ENCODE measurements at regions not wholly inside any gene's neighbourhood (a gene's known extent, or its start where the extent isn't known, plus 50 kb on each side); places are given as distances from the start of the nearest gene placed in this dataset.

- no peak overlapping the region for H3K4me3 ChIP-seq (replicated peaks; ENCODE audit: low read depth, low read length)
- DNase-seq (ENCODE audit: extremely low read depth, low read depth): no peak
- TF ChIP-seq, protein P1, sequence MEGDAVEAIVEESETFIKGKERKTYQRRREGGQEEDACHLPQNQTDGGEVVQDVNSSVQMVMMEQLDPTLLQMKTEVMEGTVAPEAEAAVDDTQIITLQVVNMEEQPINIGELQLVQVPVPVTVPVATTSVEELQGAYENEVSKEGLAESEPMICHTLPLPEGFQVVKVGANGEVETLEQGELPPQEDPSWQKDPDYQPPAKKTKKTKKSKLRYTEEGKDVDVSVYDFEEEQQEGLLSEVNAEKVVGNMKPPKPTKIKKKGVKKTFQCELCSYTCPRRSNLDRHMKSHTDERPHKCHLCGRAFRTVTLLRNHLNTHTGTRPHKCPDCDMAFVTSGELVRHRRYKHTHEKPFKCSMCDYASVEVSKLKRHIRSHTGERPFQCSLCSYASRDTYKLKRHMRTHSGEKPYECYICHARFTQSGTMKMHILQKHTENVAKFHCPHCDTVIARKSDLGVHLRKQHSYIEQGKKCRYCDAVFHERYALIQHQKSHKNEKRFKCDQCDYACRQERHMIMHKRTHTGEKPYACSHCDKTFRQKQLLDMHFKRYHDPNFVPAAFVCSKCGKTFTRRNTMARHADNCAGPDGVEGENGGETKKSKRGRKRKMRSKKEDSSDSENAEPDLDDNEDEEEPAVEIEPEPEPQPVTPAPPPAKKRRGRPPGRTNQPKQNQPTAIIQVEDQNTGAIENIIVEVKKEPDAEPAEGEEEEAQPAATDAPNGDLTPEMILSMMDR (IDR thresholded peaks at IDR 0.05; ENCODE audit: low read depth, low read length, missing control alignments): no peak
Observed at GRCh38 chr10:108454224-108454623, 1289.7 kb upstream of the SORCS1 start.

GRCh38 chr10:108453166-108453565, 1288.7 kb upstream of the SORCS1 start:
- TF ChIP-seq, protein P1 (IDR thresholded peaks at IDR 0.05; ENCODE audit: low read depth, low read length, missing control alignments): no peak
- H3K4me3 ChIP-seq (replicated peaks; ENCODE audit: low read depth, low read length): no peak overlapping the region
- no peak for DNase-seq (ENCODE audit: extremely low read depth, low read depth)

GRCh38 chr10:108452533-108452932, 1288.0 kb upstream of the SORCS1 start:
- TF ChIP-seq, protein P1 (IDR thresholded peaks at IDR 0.05; ENCODE audit: low read depth, low read length, missing control alignments): no peak
- H3K4me3 ChIP-seq (replicated peaks; ENCODE audit: low read depth, low read length): no peak overlapping the region
- DNase-seq (ENCODE audit: extremely low read depth, low read depth): no peak

DNA sequence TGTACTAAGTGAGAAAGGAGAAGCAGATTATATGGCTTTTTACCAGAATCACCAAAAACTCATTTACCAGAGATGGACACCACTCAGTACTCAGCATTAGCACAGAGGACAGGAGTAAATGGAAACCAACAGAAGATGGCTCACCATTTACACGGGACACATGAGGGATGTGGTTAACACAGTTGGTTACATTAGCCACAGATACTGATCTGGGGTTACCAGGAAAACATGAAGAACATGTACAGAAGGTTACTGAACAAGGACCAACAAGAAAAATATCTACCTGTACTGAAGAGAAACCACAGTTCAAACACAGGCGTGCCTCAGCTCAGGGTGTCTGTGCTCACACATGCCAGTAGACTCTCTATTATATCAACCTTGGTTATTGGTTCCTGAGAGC, 1285.8 kb upstream of the SORCS1 start:
- DNase-seq (ENCODE audit: extremely low read depth, low read depth): no peak
- TF ChIP-seq, protein P1 (IDR thresholded peaks at IDR 0.05; ENCODE audit: low read depth, low read length, missing control alignments): no peak
- H3K4me3 ChIP-seq (replicated peaks; ENCODE audit: low read depth, low read length): no peak overlapping the region

GRCh38 chr10:108445746-108446145, 1281.2 kb upstream of the SORCS1 start:
- TF ChIP-seq, protein P1 (IDR thresholded peaks at IDR 0.05; ENCODE audit: low read depth, low read length, missing control alignments): no peak
- DNase-seq (ENCODE audit: extremely low read depth, low read depth): no peak
- no peak overlapping the region for H3K4me3 ChIP-seq (replicated peaks; ENCODE audit: low read depth, low read length)

DNA sequence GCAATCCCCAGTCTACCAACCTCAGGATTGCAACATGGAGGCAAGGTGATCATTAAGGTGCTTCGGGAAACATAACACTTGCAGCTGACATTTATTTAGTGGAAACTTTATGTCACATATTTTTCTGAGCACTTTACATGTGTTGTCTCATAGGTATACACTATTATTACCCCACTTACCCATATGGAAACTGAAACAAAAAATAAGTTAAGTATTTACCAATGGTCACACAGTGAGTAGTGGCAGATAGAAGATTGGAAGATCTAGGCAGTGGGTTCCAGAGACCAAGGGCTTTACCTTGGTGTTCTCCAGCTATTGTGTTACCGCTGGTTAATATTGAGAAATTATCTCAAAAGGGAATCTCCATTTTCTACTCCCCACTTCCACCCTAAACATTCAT, 1279.1 kb upstream of the SORCS1 start:
- TF ChIP-seq, protein P1 (IDR thresholded peaks at IDR 0.05; ENCODE audit: low read depth, low read length, missing control alignments): no peak
- H3K4me3 ChIP-seq (replicated peaks; ENCODE audit: low read depth, low read length): no peak overlapping the region
- no peak for DNase-seq (ENCODE audit: extremely low read depth, low read depth)

GRCh38 chr10:108439397-108439796, 1274.9 kb upstream of the SORCS1 start:
- TF ChIP-seq, protein P1 (IDR thresholded peaks at IDR 0.05; ENCODE audit: low read depth, low read length, missing control alignments): no peak
- H3K4me3 ChIP-seq (replicated peaks; ENCODE audit: low read depth, low read length): no peak overlapping the region
- no peak for DNase-seq (ENCODE audit: extremely low read depth, low read depth)
